GM20000 (cell line): ENCODE measurements at regions not wholly inside any gene's neighbourhood (a gene's known extent, or its start where the extent isn't known, plus 50 kb on each side); places are given as distances from the start of the nearest gene placed in this dataset.

Experiments
- DNase-seq: peaks from one replicate; pipeline ENCODE4 v3.0.0; 2012; ENCODE audit warnings: low spot score
- TF ChIP-seq, protein P1 (sequence below): IDR thresholded peaks from 2 replicates; pipeline ENCODE4 v1.5.1; 2012; ENCODE audit warnings: mild to moderate bottlenecking, control low read depth; ENCODE audit errors: extremely low read depth, missing control alignments

DNA sequence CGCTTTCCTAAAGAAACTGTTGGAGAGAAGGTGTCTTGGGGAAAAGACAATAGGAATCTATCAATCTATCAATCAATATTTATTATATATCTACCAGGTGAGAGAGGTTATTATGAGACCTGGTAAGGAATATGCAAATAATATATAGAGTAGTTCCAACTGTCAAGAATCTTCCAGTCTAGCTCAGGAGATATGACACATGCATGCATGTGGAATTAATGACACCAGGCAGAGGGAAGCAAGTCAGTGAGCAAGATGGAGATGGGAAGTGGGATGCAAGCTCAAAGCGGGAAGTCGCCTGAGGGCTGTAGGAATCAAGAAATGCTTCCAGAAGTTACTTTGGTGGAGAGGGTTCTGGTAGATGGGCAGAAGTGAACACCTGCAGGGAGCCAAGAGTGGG lies 187.4 kb upstream of the NRP1 start:
- no peak for DNase-seq
- TF ChIP-seq, protein P1, sequence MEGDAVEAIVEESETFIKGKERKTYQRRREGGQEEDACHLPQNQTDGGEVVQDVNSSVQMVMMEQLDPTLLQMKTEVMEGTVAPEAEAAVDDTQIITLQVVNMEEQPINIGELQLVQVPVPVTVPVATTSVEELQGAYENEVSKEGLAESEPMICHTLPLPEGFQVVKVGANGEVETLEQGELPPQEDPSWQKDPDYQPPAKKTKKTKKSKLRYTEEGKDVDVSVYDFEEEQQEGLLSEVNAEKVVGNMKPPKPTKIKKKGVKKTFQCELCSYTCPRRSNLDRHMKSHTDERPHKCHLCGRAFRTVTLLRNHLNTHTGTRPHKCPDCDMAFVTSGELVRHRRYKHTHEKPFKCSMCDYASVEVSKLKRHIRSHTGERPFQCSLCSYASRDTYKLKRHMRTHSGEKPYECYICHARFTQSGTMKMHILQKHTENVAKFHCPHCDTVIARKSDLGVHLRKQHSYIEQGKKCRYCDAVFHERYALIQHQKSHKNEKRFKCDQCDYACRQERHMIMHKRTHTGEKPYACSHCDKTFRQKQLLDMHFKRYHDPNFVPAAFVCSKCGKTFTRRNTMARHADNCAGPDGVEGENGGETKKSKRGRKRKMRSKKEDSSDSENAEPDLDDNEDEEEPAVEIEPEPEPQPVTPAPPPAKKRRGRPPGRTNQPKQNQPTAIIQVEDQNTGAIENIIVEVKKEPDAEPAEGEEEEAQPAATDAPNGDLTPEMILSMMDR, result no peak

DNA sequence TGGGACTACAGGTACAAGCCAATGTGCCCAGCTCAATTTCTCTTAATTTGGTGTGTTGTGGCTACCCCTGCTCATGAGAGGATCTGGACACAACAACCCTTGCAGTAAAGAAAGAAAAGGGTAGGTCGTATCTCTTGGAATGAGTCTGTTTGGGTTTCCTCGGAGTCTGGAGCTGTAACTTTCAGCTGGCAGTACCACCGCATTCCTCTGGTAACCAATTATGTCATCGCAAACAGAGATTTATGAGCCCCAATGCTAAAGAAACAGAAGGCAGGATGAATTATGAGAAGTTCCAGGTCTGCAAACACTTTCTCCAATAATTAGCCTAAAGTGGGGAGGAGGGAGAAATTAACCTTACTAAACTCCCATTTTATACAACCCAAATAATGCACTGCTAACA lies 186.6 kb upstream of the NRP1 start:
- TF ChIP-seq, protein P1, result no peak
- DNase-seq, result no peak

- no peak for DNase-seq
- TF ChIP-seq, protein P1, result no peak
These were observed 185.8 kb upstream of the NRP1 start for GRCh38 chr10:33520223-33520622.

DNA sequence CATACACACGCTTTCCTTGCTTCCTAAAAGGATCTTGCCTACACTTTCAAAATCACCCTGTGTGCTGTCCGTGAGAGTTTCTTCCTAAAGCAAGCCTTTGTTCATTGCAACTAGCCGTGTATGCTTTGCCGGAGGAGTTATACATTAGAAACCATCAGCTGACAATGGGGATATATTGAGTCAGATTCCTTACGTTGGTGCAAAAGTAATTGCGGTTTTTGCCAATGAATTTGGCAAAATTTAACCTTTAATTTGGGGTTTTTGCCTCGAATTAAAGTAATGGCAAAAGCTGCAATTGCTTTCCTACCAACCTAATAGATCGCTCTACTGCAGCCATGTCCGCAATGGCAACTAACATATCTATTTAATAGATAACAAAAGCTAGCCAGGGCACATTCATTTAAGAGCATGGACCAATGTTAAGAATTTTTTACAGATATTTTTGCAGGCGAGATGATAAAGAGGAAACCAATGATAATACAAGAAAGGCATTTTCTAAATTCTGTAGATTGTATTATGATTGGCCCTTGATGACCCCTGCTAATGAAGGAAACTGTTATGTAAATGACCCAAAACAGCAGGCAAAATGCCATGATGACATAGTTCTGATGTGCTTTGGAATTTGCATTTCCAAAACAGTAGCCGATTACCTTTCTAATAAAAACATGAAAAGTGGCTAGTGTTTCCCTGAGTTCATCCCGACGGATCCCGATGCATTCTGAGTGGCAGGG lies 184.8 kb upstream of the NRP1 start:
- TF ChIP-seq, protein P1, result no peak
- no peak for DNase-seq

DNA sequence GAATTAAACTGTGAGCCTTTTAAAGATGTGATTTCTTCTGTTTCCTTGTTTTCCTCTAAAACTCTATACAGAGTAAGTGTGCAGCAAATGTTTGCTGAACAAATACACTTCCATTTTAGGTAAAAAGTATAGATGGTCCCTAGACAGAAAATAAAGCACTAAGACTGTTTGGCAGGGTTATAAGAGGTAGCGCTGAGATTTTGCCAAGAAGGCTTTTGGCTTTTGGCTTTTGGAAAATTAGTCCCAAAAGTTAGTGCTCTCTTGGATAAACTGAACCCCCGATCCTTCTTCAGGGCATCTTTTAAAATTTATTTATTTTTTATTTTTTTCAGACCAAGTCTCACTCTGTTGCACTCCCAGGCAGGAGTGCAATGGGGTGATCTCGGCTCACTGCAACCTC lies 175.7 kb upstream of the NRP1 start:
- TF ChIP-seq, protein P1, result no peak
- no peak for DNase-seq

DNA sequence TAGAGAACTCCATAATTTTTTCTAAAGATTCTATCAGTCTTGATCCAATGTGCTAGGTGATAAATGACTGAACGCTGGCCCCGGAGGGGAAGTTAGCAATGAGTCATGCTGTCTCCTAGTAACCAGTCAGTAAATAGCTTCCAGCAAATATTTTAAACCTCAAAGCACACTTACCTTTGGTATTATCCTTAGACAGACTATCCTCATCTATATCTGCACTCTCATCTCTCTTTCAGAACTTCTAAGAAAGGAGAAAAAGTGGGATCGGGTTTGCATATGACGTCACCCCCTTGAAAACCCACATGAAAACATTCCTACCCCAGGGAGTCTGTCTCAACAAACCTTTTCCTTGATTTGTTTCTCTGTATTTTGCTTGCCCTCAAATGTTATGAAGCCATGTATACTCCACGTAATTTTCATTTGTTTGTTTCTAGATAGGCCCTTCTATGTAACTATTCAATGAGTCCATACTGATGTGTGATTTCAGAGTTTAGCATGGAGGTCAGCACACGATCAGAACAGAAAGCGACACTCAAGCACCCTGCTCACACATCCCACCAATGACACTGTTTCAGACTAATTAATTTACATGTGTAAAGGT lies 174.9 kb upstream of the NRP1 start:
- TF ChIP-seq, protein P1, result no peak
- peak; percentile 52 for DNase-seq

DNA sequence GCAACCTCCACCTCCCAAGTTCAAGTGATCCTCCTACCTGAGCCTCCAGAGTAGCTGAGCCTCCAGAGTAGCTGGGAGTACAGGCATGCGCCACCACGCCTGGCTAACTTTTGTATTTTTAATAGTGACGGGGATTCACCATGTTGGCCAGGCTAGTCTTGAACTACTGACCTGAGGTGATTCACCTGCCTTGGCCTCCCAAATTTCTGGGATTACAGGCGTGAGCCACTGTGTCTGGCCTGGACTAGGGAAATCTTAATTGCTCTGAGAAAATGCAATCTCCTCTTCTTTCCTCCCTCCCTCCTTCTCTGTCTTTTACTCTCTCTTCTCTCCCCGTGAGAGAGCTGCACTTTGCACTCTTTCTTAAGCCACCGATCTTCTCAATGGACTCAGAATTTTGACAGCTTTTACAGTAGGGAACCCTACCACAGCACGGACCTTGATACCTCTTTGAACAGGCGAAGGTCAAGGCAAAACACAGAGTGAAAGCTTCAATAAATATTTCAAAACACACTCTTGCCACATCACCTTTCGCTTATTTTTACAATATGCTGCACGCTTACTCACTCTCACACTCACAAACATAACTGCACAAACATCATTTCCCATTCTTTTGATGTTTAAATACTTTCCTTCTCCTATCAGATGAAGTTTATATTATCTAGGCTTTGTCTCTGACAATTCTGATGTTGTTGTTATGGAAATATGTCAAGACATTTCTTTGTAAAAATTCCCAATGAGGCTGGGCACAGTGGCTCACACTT lies 173.4 kb upstream of the NRP1 start:
- no peak for DNase-seq
- TF ChIP-seq, protein P1, result no peak
